Caco-2 (cell line): ENCODE measurements at regions not wholly inside any gene's neighbourhood (a gene's known extent, or its start where the extent isn't known, plus 50 kb on each side); places are given as distances from the start of the nearest gene placed in this dataset.

ENCODE experiments used
- BruUV-seq: library from RNA; stranded (reverse); fragments of 400-500 nt; replicated peaks from 2 replicates; lab custom pipeline; 2021; lab: Mats Ljungman, UMichigan
- CTCF ChIA-PET: fragments of 300-600 bp; sonication (Branson Sonifier 250); formaldehyde crosslinking; loops from one replicate; lab custom pipeline; 2022; ENCODE audit warnings: antibody characterized with exemption; lab: Charles Lee
- POLR2A ChIA-PET: fragments of 300-600 bp; sonication (Branson Sonifier 250); formaldehyde crosslinking; loops from one replicate; lab custom pipeline; 2022; ENCODE audit warnings: antibody characterized with exemption; lab: Charles Lee
- DNase-seq, 2 experiments: peaks; one replicate each; pipeline versions ENCODE4 v3.0.0 to v3.0.0-alpha.2; 2020 to 2022
- H3K27me3 ChIP-seq: replicated peaks from 2 replicates; pipeline ENCODE4 v1.6.0; 2011; ENCODE audit warnings: low read length; ENCODE audit not compliant: control insufficient read depth, insufficient read depth
- H3K36me3 ChIP-seq: 2 replicates; pipeline ENCODE4 v1.5.1; 2011; ENCODE audit warnings: low read length; ENCODE audit not compliant: control insufficient read depth, insufficient read depth
- H3K4me1 ChIP-seq: fragments of 250-450 bp; sonication (Bioruptor Pico); 2 replicates; pipeline ENCODE4 v1.5.1; 2020; ENCODE audit warnings: mild to moderate bottlenecking
- H3K4me3 ChIP-seq: 2 replicates; pipeline ENCODE4 v1.5.1; 2011; ENCODE audit warnings: low read depth, mild to moderate bottlenecking, control low read depth, low read length
- H3K9me3 ChIP-seq: fragments of 250-450 bp; sonication (Bioruptor Pico); 2 replicates; pipeline ENCODE4 v1.5.1; 2020; ENCODE audit warnings: mild to moderate bottlenecking, moderate library complexity
- H3K27ac Mint-ChIP-seq: one replicate; pipeline ENCODE4 v1.8.0; 2022; ENCODE audit warnings: mixed read lengths; ENCODE audit not compliant: unreplicated experiment
- H3K27me3 Mint-ChIP-seq: one replicate; pipeline ENCODE4 v1.8.0; 2022; ENCODE audit warnings: mixed read lengths; ENCODE audit not compliant: insufficient read depth, unreplicated experiment
- H3K36me3 Mint-ChIP-seq: one replicate; pipeline ENCODE4 v1.8.0; 2022; ENCODE audit warnings: mild to moderate bottlenecking, mixed read lengths; ENCODE audit not compliant: insufficient read depth, unreplicated experiment
- H3K4me1 Mint-ChIP-seq: one replicate; pipeline ENCODE4 v1.8.0; 2022; ENCODE audit warnings: low read depth, mixed read lengths; ENCODE audit not compliant: unreplicated experiment
- H3K4me3 Mint-ChIP-seq: one replicate; pipeline ENCODE4 v1.8.0; 2022; ENCODE audit warnings: mild to moderate bottlenecking, moderate library complexity, mixed read lengths; ENCODE audit not compliant: unreplicated experiment
- H3K9me3 Mint-ChIP-seq: one replicate; pipeline ENCODE4 v1.8.0; 2022; ENCODE audit warnings: mixed read lengths; ENCODE audit not compliant: unreplicated experiment
- CTCF ChIP-seq, 2 experiments: fragments of 200-600 bp in 1 of 2; IDR thresholded peaks; 1 replicate in 1 of 2; 2 replicates in 1 of 2; pipeline versions ENCODE4 v1.5.1 to v1.8.0; 2011 to 2022; ENCODE audit warnings: antibody characterized with exemption in 1 of 2, control low read depth in 1 of 2, inconsistent platforms in 1 of 2, low read depth in 1 of 2, low read length in 1 of 2, mild to moderate bottlenecking in 1 of 2, moderate library complexity in 1 of 2; ENCODE audit not compliant: insufficient read depth in 1 of 2, severe bottlenecking in 1 of 2, unreplicated experiment in 1 of 2
- intact Hi-C: fragments of 100-400 bp; cut with micrococcal nuclease; formaldehyde crosslinking; loops from one replicate; pipeline ENCODE4 v1.10.0; 2022; ENCODE audit not compliant: unreplicated experiment

GRCh38 chr2:173755798-173756197 lies 209.4 kb downstream of the SP3 start:
- no peaks in the 10 kb centered on the region for H3K36me3 Mint-ChIP-seq
- no peak for TF ChIP-seq CTCF (IDR thresholded peaks at IDR 0.05; ENCODE audit: insufficient read depth in 1 of 2, low read depth in 1 of 2, low read length in 1 of 2, severe bottlenecking in 1 of 2, unreplicated experiment in 1 of 2)
- no TSS peak for BruUV-seq
- H3K4me3 Mint-ChIP-seq, result no peak overlapping the region
- no peaks in the 10 kb centered on the region for H3K9me3 ChIP-seq
- H3K27me3 Mint-ChIP-seq, result no peaks in the 10 kb centered on the region
- no peak for DNase-seq
- H3K27ac Mint-ChIP-seq, result no peak overlapping the region
- no peaks in the 10 kb centered on the region for H3K27me3 ChIP-seq
- H3K4me3 ChIP-seq, result no peak overlapping the region
- ChIA-PET CTCF (no interaction called here), POLR2A (no interaction called here)
- peaks cover 13% of the 10 kb centered on the region for H3K4me1 Mint-ChIP-seq
- no peaks in the 10 kb centered on the region for H3K4me1 ChIP-seq
- intact Hi-C loops, result no loop called here
- H3K9me3 Mint-ChIP-seq, result no peaks in the 10 kb centered on the region
- H3K36me3 ChIP-seq, result no peaks in the 10 kb centered on the region

- intact Hi-C loops, result no loop called here
- Mint-ChIP-seq H3K27ac (no peak overlapping the region), H3K27me3 (no peaks in the 10 kb centered on the region)
Measured at GRCh38 chr2:173759959-173760358, 205.2 kb downstream of the SP3 start.

GRCh38 chr2:173760553-173760952 lies 204.6 kb downstream of the SP3 start:
- no peak for DNase-seq
- CTCF ChIA-PET, result no interaction called here
- Histone ChIP-seq H3K4me1 (no peaks in the 10 kb centered on the region), H3K4me3 (no peak overlapping the region), H3K9me3 (no peaks in the 10 kb centered on the region), H3K27me3 (no peaks in the 10 kb centered on the region), H3K36me3 (no peaks in the 10 kb centered on the region)
- Mint-ChIP-seq H3K4me1 (no peaks in the 10 kb centered on the region), H3K9me3 (no peaks in the 10 kb centered on the region), H3K36me3 (no peaks in the 10 kb centered on the region), H3K4me3 (no peak overlapping the region), H3K27me3 (no peaks in the 10 kb centered on the region), H3K27ac (no peak overlapping the region)
- intact Hi-C loops, result no loop called here
- POLR2A ChIA-PET, result no interaction called here
- no peak for TF ChIP-seq CTCF (IDR thresholded peaks at IDR 0.05; ENCODE audit: insufficient read depth in 1 of 2, low read depth in 1 of 2, low read length in 1 of 2, severe bottlenecking in 1 of 2, unreplicated experiment in 1 of 2)
- BruUV-seq, result no TSS peak

More at GRCh38 chr2:173759959-173760358, 205.2 kb downstream of the SP3 start:
- Mint-ChIP-seq H3K4me1 (peaks cover 2% of the 10 kb centered on the region), H3K9me3 (no peaks in the 10 kb centered on the region), H3K4me3 (no peak overlapping the region), H3K36me3 (no peaks in the 10 kb centered on the region)
- TF ChIP-seq CTCF (IDR thresholded peaks at IDR 0.05; ENCODE audit: insufficient read depth in 1 of 2, low read depth in 1 of 2, low read length in 1 of 2, severe bottlenecking in 1 of 2, unreplicated experiment in 1 of 2), result no peak
- no peak for DNase-seq
- Histone ChIP-seq H3K4me1 (no peaks in the 10 kb centered on the region), H3K4me3 (no peak overlapping the region), H3K27me3 (no peaks in the 10 kb centered on the region), H3K9me3 (no peaks in the 10 kb centered on the region), H3K36me3 (no peaks in the 10 kb centered on the region)
- ChIA-PET POLR2A (no interaction called here), CTCF (no interaction called here)
- BruUV-seq, result no TSS peak
